H9 (cell line): ENCODE measurements at regions not wholly inside any gene's neighbourhood (a gene's known extent, or its start where the extent isn't known, plus 50 kb on each side); places are given as distances from the start of the nearest gene placed in this dataset.

ENCODE experiments used
- DNase-seq: peaks from one replicate; pipeline ENCODE4 v3.0.0-alpha.2; 2017
- H2AFZ ChIP-seq: one replicate; pipeline ENCODE4 v1.6.1; 2013; ENCODE audit warnings: mild to moderate bottlenecking, low read length, control low read depth, moderate library complexity
- H2AK5ac ChIP-seq: 2 replicates; pipeline ENCODE4 v1.6.1; 2013; ENCODE audit warnings: low read length, control low read depth, mixed read lengths; ENCODE audit not compliant: insufficient read length
- H2BK120ac ChIP-seq: one replicate; pipeline ENCODE4 v1.6.1; 2013; ENCODE audit warnings: low read depth, mild to moderate bottlenecking, low read length, control low read depth, inconsistent platforms; ENCODE audit not compliant: poor library complexity, severe bottlenecking
- H2BK12ac ChIP-seq: 2 replicates; pipeline ENCODE4 v1.6.1; 2013; ENCODE audit warnings: low read length, control low read depth, mixed read lengths, low read depth; ENCODE audit not compliant: insufficient read length
- H2BK15ac ChIP-seq: 2 replicates; pipeline ENCODE4 v1.6.1; 2013; ENCODE audit warnings: low read depth, low read length, control low read depth
- H2BK20ac ChIP-seq: one replicate; pipeline ENCODE4 v1.6.1; 2013; ENCODE audit warnings: low read depth, mild to moderate bottlenecking, low read length, control low read depth, inconsistent platforms; ENCODE audit not compliant: poor library complexity, severe bottlenecking
- H2BK5ac ChIP-seq: 2 replicates; pipeline ENCODE4 v1.6.1; 2013; ENCODE audit warnings: low read length, control low read depth, mixed read lengths; ENCODE audit not compliant: insufficient read length
- H3K14ac ChIP-seq: 2 replicates; pipeline ENCODE4 v1.6.1; 2013; ENCODE audit warnings: low read length, control low read depth; ENCODE audit not compliant: insufficient read depth
- H3K18ac ChIP-seq: 2 replicates; pipeline ENCODE4 v1.6.1; 2013; ENCODE audit warnings: low read depth, mild to moderate bottlenecking, mixed read lengths, low read length, control low read depth; ENCODE audit not compliant: insufficient read length
- H3K23ac ChIP-seq: 2 replicates; pipeline ENCODE4 v1.6.1; 2013; ENCODE audit warnings: low read length, control low read depth, mixed read lengths, low read depth; ENCODE audit not compliant: insufficient read length
- H3K23me2 ChIP-seq: 2 replicates; pipeline ENCODE4 v1.6.1; 2013; ENCODE audit warnings: low read depth, mild to moderate bottlenecking, mixed read lengths, low read length, control low read depth; ENCODE audit not compliant: insufficient read length, poor library complexity, severe bottlenecking
- H3K27ac ChIP-seq: 2 replicates; pipeline ENCODE4 v1.5.1; 2013; ENCODE audit warnings: low read length, control low read depth, mixed read lengths, low read depth; ENCODE audit not compliant: insufficient read length
- H3K27me3 ChIP-seq: 2 replicates; pipeline ENCODE4 v1.6.1; 2013; ENCODE audit warnings: low read length, control low read depth, inconsistent platforms; ENCODE audit not compliant: insufficient read depth
- H3K4ac ChIP-seq: 2 replicates; pipeline ENCODE4 v1.6.1; 2013; ENCODE audit warnings: low read depth, mild to moderate bottlenecking, control low read depth, inconsistent platforms, low read length, moderate library complexity
- H3K4me1 ChIP-seq: 2 replicates; pipeline ENCODE4 v1.6.1; 2013; ENCODE audit warnings: low read length, control low read depth, inconsistent platforms; ENCODE audit not compliant: insufficient read depth
- H3K4me2 ChIP-seq: 2 replicates; pipeline ENCODE4 v1.6.1; 2013; ENCODE audit warnings: low read length, control low read depth, mixed read lengths; ENCODE audit not compliant: insufficient read length, insufficient read depth
- H3K56ac ChIP-seq: 2 replicates; pipeline ENCODE4 v1.6.1; 2013; ENCODE audit warnings: low read depth, mild to moderate bottlenecking, mixed read lengths, low read length, control low read depth; ENCODE audit not compliant: insufficient read length
- H3K79me1 ChIP-seq: 2 replicates; pipeline ENCODE4 v1.6.1; 2013; ENCODE audit warnings: low read depth, mild to moderate bottlenecking, moderate library complexity, low read length, control low read depth, inconsistent platforms; ENCODE audit not compliant: insufficient read depth, poor library complexity, severe bottlenecking
- H3K79me2 ChIP-seq: 2 replicates; pipeline ENCODE4 v1.6.1; 2013; ENCODE audit warnings: low read length, control low read depth, inconsistent platforms; ENCODE audit not compliant: insufficient read depth
- H3K9ac ChIP-seq: 2 replicates; pipeline ENCODE4 v1.6.1; 2013; ENCODE audit warnings: low read length, control low read depth, mixed read lengths; ENCODE audit not compliant: insufficient read length; ENCODE audit errors: extremely low read depth
- H3K9me3 ChIP-seq: one replicate; pipeline ENCODE4 v1.6.1; 2013; ENCODE audit warnings: low read depth, low read length, inconsistent platforms; ENCODE audit not compliant: control insufficient read depth
- H3T11ph ChIP-seq: one replicate; pipeline ENCODE4 v1.6.1; 2013; ENCODE audit warnings: mild to moderate bottlenecking, low read length, control low read depth, inconsistent platforms
- H4K20me1 ChIP-seq: one replicate; pipeline ENCODE4 v1.6.1; 2013; ENCODE audit not compliant: control insufficient read depth, insufficient read length, insufficient read depth
- H4K5ac ChIP-seq: 2 replicates; pipeline ENCODE4 v1.6.1; 2013; ENCODE audit warnings: low read depth, mild to moderate bottlenecking, mixed read lengths, low read length, control low read depth; ENCODE audit not compliant: insufficient read length
- H4K8ac ChIP-seq: replicated peaks from 2 replicates; pipeline ENCODE4 v1.6.1; 2013; ENCODE audit warnings: low read length, control low read depth, mixed read lengths, low read depth; ENCODE audit not compliant: insufficient read length
- H4K91ac ChIP-seq: 2 replicates; pipeline ENCODE4 v1.6.1; 2013; ENCODE audit warnings: low read depth, mild to moderate bottlenecking, moderate library complexity, mixed read lengths, low read length, control low read depth; ENCODE audit not compliant: insufficient read length
- H3K27ac Mint-ChIP-seq, 3 experiments: 2 replicates in 2 of 3; 3 replicates in 1 of 3; pipeline ENCODE4 v1.8.0; 2020 to 2021; ENCODE audit warnings: mixed read lengths in 3 of 3, mild to moderate bottlenecking in 1 of 3, moderate library complexity in 1 of 3
- H3K27me3 Mint-ChIP-seq: 2 replicates; pipeline ENCODE4 v1.8.0; 2021; ENCODE audit warnings: low read depth, mild to moderate bottlenecking, moderate library complexity, mixed read lengths
- H3K36me3 Mint-ChIP-seq, 3 experiments: 2 replicates in 2 of 3; 3 replicates in 1 of 3; pipeline ENCODE4 v1.8.0; 2020 to 2021; ENCODE audit warnings: low read depth in 3 of 3, mixed read lengths in 3 of 3; ENCODE audit not compliant: insufficient read depth in 1 of 3
- H3K4me1 Mint-ChIP-seq, 2 experiments: 2 replicates each; pipeline ENCODE4 v1.8.0; 2020; ENCODE audit warnings: mixed read lengths in 2 of 2
- H3K4me3 Mint-ChIP-seq, 2 experiments: 2 replicates in 1 of 2; 3 replicates in 1 of 2; pipeline ENCODE4 v1.8.0; 2020 to 2021; ENCODE audit warnings: mild to moderate bottlenecking in 2 of 2, mixed read lengths in 2 of 2, moderate library complexity in 1 of 2
- H3K9me3 Mint-ChIP-seq, 2 experiments: 2 replicates in 1 of 2; 3 replicates in 1 of 2; pipeline ENCODE4 v1.8.0; 2020; ENCODE audit warnings: mild to moderate bottlenecking in 2 of 2, mixed read lengths in 2 of 2, moderate library complexity in 1 of 2
- WGBS: extraction: QIAGEN DNeasy Blood & Tissue Kit; methylation state at CpG from one replicate; pipeline ENCODE4 v1.1.7; 2013; ENCODE audit warnings: missing lambda C conversion rate, low lambda C conversion rate, mixed read lengths; ENCODE audit not compliant: insufficient read length; ENCODE audit errors: extremely low coverage; 5-methylcytosine and 5-hydroxymethylcytosine counted together
- TF ChIP-seq, protein P1 (sequence below): fragments of 200-600 bp; sonication (generic); conservative IDR thresholded peaks from 3 replicates; pipeline ENCODE4 v1.8.0; 2021; ENCODE audit warnings: antibody characterized with exemption, mild to moderate bottlenecking

DNA sequence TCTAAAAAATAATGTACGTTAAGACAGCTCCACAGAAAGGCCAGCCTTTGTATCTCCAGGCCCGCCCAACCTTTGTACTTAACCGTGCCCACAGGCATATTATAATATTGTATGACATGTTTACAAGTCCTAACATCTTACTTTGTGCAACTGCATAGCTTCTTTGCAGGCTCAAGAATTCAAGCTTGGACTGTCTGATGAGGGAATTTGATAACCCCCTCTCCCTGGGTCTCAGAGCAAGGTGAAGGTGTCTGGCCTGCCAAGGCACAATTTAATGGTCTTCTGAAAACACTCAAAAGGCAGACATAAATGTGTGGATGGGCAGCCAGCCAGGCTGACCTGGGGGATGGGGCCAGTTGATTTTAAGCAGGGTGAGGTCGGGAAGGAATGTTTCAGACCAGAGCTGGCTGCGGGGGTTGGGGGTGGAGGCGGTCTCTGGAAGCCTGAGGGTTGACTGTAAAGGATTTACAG is 732.7 kb upstream of the FANCL start:
- no peaks in the 10 kb centered on the region for H3K36me3 Mint-ChIP-seq
- H4K5ac ChIP-seq: no peak overlapping the region
- H3K56ac ChIP-seq: no peak overlapping the region
- WGBS: no CpG with 5 or more reads among the region's 6 CpGs
- H3K14ac ChIP-seq: no peak overlapping the region
- no peaks in the 10 kb centered on the region for H3K79me2 ChIP-seq
- H3K23ac ChIP-seq: no peak overlapping the region
- H4K91ac ChIP-seq: no peak overlapping the region
- H3K27me3 Mint-ChIP-seq: no peaks in the 10 kb centered on the region
- H2AFZ ChIP-seq: peak overlapping the region; percentile 64
- H3K4me3 Mint-ChIP-seq: peak overlapping the region in 1 of 2 experiments; percentile 35; a peak in 1 of 5 replicates
- H3K18ac ChIP-seq: no peak overlapping the region
- no peaks in the 10 kb centered on the region for H3K27me3 ChIP-seq
- H2BK20ac ChIP-seq: no peak overlapping the region
- H3K9me3 ChIP-seq: no peaks in the 10 kb centered on the region
- H4K20me1 ChIP-seq: no peaks in the 10 kb centered on the region
- TF ChIP-seq, protein P1, sequence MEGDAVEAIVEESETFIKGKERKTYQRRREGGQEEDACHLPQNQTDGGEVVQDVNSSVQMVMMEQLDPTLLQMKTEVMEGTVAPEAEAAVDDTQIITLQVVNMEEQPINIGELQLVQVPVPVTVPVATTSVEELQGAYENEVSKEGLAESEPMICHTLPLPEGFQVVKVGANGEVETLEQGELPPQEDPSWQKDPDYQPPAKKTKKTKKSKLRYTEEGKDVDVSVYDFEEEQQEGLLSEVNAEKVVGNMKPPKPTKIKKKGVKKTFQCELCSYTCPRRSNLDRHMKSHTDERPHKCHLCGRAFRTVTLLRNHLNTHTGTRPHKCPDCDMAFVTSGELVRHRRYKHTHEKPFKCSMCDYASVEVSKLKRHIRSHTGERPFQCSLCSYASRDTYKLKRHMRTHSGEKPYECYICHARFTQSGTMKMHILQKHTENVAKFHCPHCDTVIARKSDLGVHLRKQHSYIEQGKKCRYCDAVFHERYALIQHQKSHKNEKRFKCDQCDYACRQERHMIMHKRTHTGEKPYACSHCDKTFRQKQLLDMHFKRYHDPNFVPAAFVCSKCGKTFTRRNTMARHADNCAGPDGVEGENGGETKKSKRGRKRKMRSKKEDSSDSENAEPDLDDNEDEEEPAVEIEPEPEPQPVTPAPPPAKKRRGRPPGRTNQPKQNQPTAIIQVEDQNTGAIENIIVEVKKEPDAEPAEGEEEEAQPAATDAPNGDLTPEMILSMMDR: no peak
- H3K79me1 ChIP-seq: no peaks in the 10 kb centered on the region
- peak overlapping the region; percentile 4 for H3K4me2 ChIP-seq
- DNase-seq: peak; percentile 55
- no peaks in the 10 kb centered on the region for H3K9me3 Mint-ChIP-seq
- peak overlapping the region in 2 of 3 experiments; percentile 40 to 56; a peak in 4 of 7 replicates for H3K27ac Mint-ChIP-seq
- H4K8ac ChIP-seq: no peak overlapping the region
- H2BK15ac ChIP-seq: no peak overlapping the region
- H2BK120ac ChIP-seq: no peak overlapping the region
- no peak overlapping the region for H2BK12ac ChIP-seq
- H3T11ph ChIP-seq: no peak overlapping the region
- no peak overlapping the region for H3K4ac ChIP-seq
- peaks cover 16% of the 10 kb centered on the region; the same call in 1 of the 2 replicates for H3K4me1 ChIP-seq
- H3K4me1 Mint-ChIP-seq: peaks cover 61 to 68% of the 10 kb centered on the region in 2 experiments
- H2BK5ac ChIP-seq: no peak overlapping the region
- H2AK5ac ChIP-seq: no peak overlapping the region
- no peak overlapping the region for H3K9ac ChIP-seq
- H3K23me2 ChIP-seq: no peaks in the 10 kb centered on the region
- no peak overlapping the region for H3K27ac ChIP-seq
